HG03159 (cell line): ENCODE measurements at regions not wholly inside any gene's neighbourhood (a gene's known extent, or its start where the extent isn't known, plus 50 kb on each side); places are given as distances from the start of the nearest gene placed in this dataset.
A peak's percentile ranks its signal among the peaks of the same experiment; 100 is the strongest.
"Not testable (repeated sequence)": the region's sequence is repeated elsewhere in the genome, so short reads cannot be mapped to it uniquely, and the experiment has no call there.

ENCODE experiments used
- ATAC-seq: cut with Tn5 transposase; IDR thresholded peaks from one replicate; pipeline ENCODE4 v1.9.1; 2021; ENCODE audit warnings: mild to moderate bottlenecking, moderate library complexity; ENCODE audit not compliant: unreplicated experiment

DNA sequence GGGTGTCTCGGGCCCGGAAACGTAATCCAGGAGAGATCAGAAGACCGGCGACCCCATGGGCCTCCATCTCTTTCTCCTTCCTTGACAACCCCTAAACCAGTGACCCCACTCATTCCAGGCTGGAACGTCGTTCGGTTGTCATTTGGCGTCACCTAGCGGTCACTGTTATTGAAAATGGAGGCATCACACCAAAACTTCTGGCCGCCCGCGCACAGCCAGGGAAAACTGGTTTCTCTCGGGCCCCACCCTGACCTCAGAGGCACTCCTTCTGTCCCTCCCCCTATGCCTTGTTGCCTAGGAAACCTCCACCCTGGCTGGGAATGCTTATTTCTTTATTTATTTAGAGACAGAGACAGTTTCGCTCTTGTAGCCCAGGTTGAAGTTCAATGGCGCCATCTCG is 2327.3 kb upstream of the TPTE start:
- ATAC-seq = peak; percentile 55

DNA sequence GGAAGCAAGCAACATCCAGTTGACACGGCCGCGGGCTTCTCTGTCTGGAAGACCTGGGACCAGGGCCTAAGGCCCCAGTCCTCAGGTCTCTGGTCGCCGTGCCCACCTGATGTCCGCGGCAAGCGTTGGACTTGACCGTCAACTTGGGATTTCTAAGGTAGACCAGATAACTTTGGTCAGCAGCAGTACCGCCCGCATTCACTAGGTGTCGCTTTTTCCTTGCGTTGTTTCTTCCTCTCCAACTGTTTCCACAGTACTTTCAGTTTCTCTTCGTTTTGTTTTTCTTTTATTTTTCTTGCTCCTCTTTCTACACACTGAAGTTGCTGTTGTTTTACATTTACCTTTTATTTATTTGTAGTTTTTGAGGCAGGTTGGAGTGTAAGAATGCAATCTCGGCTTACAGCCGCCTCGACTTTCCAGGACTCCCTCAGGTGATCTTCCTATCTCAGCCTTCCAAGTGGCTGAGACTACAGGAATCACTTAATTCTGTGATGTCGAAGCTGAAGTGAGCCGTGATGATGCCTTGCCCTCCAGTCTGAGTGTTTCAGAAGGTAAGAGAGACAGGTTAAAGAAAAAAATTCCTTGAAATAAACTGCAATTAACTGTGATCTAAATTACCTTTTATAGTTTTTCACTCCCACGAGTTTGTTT is 2323.9 kb upstream of the TPTE start:
- peak; percentile 40 for ATAC-seq

DNA sequence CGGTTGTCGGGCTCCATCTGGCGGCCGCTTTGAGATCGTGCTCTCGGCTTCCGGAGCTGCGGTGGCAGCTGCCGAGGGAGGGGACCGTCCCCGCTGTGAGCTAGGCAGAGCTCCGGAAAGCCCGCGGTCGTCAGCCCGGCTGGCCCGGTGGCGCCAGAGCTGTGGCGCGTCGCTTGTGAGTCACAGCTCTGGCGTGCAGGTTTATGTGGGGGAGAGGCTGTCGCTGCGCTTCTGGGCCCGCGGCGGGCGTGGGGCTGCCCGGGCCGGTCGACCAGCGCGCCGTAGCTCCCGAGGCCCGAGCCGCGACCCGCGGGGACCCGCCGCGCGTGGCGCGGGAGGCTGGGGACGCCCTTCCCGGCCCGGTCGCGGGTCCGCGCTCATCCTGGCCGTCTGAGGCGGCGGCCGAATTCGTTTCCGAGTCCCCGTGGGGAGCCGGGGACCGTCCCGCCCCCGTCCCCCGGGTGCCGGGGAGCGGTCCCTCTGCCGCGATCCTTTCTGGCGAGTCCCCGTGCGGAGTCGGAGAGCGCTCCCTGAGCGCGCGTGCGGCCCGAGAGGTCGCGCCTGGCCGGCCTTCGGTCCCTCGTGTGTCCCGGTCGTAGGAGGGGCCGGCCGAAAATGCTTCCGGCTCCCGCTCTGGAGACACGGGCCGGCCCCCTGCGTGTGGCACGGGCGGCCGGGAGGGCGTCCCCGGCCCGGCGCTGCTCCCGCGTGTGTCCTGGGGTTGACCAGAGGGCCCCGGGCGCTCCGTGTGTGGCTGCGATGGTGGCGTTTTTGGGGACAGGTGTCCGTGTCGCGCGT is 2316.1 kb upstream of the TPTE start:
- ATAC-seq = not testable (repeated sequence)

DNA sequence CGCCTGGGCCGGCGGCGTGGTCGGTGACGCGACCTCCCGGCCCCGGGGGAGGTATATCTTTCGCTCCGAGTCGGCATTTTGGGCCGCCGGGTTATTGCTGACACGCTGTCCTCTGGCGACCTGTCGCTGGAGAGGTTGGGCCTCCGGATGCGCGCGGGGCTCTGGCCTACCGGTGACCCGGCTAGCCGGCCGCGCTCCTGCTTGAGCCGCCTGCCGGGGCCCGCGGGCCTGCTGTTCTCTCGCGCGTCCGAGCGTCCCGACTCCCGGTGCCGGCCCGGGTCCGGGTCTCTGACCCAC is 2315.5 kb upstream of the TPTE start:
- ATAC-seq = not testable (repeated sequence)

DNA sequence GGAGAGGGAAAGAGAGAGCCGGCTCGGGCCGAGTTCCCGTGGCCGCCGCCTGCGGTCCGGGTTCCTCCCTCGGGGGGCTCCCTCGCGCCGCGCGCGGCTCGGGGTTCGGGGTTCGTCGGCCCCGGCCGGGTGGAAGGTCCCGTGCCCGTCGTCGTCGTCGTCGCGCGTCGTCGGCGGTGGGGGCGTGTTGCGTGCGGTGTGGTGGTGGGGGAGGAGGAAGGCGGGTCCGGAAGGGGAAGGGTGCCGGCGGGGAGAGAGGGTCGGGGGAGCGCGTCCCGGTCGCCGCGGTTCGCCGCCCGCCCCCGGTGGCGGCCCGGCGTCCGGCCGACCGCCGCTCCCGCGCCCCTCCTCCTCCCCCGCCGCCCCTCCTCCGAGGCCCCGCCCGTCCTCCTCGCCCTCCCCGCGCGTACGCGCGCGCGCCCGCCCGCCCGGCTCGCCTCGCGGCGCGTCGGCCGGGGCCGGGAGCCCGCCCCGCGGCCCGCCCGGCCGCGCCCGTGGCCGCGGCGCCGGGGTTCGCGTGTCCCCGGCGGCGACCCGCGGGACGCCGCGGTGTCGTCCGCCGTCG is 2308.3 kb upstream of the TPTE start:
- not testable (repeated sequence) for ATAC-seq

DNA sequence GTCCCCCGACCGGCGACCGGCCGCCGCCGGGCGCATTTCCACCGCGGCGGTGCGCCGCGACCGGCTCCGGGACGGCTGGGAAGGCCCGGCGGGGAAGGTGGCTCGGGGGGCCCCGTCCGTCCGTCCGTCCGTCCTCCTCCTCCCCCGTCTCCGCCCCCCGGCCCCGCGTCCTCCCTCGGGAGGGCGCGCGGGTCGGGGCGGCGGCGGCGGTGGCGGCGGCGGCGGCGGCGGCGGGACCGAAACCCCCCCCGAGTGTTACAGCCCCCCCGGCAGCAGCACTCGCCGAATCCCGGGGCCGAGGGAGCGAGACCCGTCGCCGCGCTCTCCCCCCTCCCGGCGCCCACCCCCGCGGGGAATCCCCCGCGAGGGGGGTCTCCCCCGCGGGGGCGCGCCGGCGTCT is 2306.8 kb upstream of the TPTE start:
- not testable (repeated sequence) for ATAC-seq

DNA sequence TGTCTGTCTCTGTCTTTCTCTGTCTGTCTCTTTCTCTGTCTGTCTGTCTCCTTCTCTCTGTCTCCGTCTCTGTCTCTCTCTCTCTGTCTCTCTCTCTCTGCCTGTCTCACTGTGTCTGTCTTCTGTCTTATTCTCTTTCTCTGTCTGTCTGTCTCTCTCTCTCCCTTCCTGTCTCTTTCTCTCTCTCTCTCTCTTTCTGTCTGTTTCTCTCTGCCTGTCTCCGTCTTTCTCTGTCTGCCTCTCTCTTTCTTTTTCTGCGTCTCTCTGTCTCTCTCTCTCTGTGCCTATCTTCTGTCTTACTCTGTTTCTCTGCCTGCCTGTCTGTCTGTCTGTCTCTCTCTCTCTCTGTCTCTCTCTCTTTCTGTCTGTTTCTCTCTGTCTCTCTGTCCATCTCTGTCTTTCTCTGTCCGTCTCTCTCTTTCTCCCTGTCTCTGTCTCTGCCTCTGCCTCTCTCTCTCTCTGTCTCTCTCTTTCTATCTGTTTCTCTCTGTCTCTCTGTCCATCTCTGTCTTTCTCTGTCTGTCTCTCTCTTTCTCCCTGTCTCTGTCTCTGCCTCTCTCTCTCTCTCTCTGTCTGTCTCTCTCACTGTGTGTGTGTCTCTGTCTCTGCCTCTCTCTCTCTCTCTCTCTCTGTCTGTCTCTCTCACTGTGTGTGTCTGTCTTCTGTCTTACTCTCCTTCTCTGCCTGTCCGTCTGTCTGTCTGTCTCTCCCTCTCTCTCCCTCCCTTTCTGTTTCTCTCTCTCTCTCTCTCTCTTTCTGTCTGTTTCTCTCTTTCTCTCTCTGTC is 2291.8 kb upstream of the TPTE start:
- ATAC-seq = peak; percentile 32

DNA sequence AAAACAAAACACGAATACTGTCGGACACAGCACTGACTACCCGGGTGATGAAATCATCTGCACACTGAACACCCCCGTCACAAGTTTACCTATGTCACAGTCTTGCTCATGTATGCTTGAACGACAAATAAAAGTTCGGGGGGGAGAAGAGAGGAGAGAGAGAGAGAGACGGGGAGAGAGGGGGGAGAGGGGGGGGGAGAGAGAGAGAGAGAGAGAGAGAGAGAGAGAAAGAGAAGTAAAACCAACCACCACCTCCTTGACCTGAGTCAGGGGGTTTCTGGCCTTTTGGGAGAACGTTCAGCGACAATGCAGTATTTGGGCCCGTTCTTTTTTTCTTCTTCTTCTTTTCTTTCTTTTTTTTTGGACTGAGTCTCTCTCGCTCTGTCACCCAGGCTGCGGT is 2290.1 kb upstream of the TPTE start:
- ATAC-seq = not testable (repeated sequence)

DNA sequence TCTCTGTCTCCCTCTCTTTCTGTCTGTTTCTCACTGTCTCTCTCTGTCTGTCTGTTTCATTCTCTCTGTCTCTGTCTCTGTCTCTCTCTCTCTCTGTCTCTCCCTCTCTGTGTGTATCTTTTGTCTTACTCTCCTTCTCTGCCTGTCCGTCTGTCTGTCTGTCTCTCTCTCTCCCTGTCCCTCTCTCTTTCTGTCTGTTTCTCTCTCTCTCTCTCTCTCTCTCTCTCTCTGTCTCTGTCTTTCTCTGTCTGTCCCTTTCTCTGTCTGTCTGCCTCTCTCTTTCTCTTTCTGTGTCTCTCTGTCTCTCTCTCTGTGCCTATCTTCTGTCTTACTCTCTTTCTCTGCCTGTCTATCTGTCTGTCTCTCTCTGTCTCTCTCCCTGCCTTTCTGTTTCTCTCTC is 2288.4 kb upstream of the TPTE start:
- not testable (repeated sequence) for ATAC-seq

DNA sequence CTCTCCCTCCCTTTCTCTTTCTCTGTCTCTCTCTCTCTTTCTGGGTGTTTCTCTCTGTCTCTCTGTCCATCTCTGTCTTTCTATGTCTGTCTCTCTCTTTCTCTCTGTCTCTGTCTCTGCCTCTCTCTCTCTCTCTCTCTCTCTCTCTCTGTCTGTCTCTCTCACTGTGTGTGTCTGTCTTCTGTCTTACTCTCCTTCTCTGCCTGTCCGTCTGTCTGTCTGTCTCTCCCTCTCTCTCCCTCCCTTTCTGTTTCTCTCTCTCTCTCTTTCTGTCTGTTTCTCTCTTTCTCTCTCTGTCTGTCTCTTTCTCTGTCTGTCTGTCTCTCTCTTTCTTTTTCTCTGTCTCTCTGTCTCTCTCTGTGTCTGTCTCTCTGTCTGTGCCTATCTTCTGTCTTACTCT is 2287.3 kb upstream of the TPTE start:
- not testable (repeated sequence) for ATAC-seq

DNA sequence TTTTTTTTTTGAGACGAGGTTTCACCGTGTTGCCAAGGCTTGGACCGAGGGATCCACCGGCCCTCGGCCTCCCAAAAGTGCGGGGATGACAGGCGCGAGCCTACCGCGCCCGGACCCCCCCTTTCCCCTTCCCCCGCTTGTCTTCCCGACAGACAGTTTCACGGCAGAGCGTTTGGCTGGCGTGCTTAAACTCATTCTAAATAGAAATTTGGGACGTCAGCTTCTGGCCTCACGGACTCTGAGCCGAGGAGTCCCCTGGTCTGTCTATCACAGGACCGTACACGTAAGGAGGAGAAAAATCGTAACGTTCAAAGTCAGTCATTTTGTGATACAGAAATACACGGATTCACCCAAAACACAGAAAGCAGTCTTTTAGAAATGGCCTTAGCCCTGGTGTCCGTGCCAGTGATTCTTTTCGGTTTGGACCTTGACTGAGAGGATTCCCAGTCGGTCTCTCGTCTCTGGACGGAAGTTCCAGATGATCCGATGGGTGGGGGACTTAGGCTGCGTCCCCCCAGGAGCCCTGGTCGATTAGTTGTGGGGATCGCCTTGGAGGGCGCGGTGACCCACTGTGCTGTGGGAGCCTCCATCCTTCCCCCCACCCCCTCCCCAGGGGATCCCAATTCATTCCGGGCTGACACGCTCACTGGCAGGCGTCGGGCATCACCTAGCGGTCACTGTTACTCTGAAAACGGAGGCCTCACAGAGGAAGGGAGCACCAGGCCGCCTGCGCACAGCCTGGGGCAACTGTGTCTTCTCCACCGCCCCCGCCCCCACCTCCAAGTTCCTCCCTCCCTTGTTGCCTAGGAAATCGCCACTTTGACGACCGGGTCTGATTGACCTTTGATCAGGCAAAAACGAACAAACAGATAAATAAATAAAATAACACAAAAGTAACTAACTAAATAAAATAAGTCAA is 2276.4 kb upstream of the TPTE start:
- peak; percentile 45 for ATAC-seq

DNA sequence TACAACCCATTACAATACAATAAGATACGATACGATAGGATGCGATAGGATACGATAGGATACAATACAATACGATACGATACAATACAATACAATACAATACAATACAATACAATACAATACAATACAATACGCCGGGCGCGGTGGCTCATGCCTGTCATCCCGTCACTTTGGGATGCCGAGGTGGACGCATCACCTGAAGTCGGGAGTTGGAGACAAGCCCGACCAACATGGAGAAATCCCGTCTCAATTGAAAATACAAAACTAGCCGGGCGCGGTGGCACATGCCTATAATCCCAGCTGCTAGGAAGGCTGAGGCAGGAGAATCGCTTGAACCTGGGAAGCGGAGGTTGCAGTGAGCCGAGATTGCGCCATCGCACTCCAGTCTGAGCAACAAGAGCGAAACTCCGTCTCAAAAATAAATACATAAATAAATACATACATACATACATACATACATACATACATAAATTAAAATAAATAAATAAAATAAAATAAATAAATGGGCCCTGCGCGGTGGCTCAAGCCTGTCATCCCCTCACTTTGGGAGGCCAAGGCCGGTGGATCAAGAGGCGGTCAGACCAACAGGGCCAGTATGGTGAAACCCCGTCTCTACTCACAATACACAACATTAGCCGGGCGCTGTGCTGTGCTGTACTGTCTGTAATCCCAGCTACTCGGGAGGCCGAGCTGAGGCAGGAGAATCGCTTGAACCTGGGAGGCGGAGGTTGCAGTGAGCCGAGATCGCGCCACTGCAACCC is 2275.6 kb upstream of the TPTE start:
- ATAC-seq = peak; percentile 68

DNA sequence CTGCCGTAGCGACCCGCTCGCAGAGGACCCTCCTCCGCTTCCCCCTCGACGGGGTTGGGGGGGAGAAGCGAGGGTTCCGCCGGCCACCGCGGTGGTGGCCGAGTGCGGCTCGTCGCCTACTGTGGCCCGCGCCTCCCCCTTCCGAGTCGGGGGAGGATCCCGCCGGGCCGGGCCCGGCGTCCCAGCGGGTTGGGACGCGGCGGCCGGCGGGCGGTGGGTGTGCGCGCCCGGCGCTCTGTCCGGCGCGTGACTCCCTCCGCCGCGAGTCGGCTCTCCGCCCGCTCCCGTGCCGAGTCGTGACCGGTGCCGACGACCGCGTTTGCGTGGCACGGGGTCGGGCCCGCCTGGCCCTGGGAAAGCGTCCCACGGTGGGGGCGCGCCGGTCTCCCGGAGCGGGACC is 2269.7 kb upstream of the TPTE start:
- not testable (repeated sequence) for ATAC-seq

DNA sequence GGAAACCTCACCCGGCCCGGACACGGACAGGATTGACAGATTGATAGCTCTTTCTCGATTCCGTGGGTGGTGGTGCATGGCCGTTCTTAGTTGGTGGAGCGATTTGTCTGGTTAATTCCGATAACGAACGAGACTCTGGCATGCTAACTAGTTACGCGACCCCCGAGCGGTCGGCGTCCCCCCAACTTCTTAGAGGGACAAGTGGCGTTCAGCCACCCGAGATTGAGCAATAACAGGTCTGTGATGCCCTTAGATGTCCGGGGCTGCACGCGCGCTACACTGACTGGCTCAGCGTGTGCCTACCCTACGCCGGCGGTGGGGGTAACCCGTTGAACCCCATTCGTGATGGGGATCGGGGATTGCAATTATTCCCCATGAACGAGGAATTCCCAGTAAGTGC is 2266.3 kb upstream of the TPTE start:
- ATAC-seq = not testable (repeated sequence)

DNA sequence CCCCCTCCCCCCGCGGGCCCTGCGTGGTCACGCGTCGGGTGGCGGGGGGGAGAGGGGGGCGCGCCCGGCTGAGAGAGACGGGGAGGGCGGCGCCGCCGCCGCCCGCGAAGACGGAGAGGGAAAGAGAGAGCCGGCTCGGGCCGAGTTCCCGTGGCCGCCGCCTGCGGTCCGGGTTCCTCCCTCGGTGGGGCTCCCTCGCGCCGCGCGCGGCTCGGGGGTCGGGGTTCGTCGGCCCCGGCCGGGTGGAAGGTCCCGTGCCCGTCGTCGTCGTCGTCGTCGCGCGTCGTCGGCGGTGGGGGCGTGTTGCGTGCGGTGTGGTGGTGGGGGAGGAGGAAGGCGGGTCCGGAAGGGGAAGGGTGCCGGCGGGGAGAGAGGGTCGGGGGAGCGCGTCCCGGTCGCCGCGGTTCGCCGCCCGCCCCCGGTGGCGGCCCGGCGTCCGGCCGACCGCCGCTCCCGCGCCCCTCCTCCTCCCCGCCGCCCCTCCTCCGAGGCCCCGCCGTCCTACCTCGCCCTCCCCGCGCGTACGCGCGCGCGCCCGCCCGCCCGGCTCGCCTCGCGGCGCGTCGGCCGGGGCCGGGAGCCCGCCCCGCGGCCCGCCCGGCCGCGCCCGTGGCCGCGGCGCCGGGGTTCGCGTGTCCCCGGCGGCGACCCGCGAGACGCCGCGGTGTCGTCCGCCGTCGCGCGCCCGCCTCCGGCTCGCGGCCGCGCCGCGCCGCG is 2264.1 kb upstream of the TPTE start:
- not testable (repeated sequence) for ATAC-seq

DNA sequence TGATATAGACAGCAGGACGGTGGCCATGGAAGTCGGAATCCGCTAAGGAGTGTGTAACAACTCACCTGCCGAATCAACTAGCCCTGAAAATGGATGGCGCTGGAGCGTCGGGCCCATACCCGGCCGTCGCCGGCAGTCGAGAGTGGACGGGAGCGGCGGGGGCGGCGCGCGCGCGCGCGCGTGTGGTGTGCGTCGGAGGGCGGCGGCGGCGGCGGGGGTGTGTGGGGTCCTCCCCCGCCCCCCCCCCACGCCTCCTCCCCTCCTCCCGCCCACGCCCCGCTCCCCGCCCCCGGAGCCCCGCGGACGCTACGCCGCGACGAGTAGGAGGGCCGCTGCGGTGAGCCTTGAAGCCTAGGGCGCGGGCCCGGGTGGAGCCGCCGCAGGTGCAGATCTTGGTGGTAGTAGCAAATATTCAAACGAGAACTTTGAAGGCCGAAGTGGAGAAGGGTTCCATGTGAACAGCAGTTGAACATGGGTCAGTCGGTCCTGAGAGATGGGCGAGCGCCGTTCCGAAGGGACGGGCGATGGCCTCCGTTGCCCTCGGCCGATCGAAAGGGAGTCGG is 2261.2 kb upstream of the TPTE start:
- ATAC-seq = not testable (repeated sequence)
